ENCODE measurements at regions not wholly inside any gene's neighbourhood (a gene's known extent, or its start where the extent isn't known, plus 50 kb on each side); places are given as distances from the start of the nearest gene placed in this dataset.

- TF ChIP-seq CTCF (conservative IDR thresholded peaks at IDR 0.05): no peak
- peaks cover 5% of the 10 kb centered on the region for H3K9me3 Mint-ChIP-seq
- H3K27me3 Mint-ChIP-seq: peaks cover 38% of the 10 kb centered on the region
- no peaks in the 10 kb centered on the region for H3K36me3 Mint-ChIP-seq
- H3K4me3 Mint-ChIP-seq: no peak overlapping the region
- H3K27ac Mint-ChIP-seq: no peak overlapping the region
- peaks cover under 1% of the 10 kb centered on the region for H3K4me1 Mint-ChIP-seq (ENCODE audit: unreplicated experiment)
- DNase-seq (ENCODE audit: extremely low spot score, unreplicated experiment): no peak
Measured at GRCh38 chr5:77909237-77909636, 133.1 kb upstream of the TBCA start.

- peaks cover 4% of the 10 kb centered on the region for H3K4me1 Mint-ChIP-seq (ENCODE audit: unreplicated experiment)
- peaks cover 39% of the 10 kb centered on the region for H3K27me3 Mint-ChIP-seq
- H3K9me3 Mint-ChIP-seq: peaks cover under 1% of the 10 kb centered on the region
- no peak for DNase-seq (ENCODE audit: extremely low spot score, unreplicated experiment)
- TF ChIP-seq CTCF (conservative IDR thresholded peaks at IDR 0.05): no peak
- no peak overlapping the region for H3K27ac Mint-ChIP-seq
- no peak overlapping the region for H3K4me3 Mint-ChIP-seq
- no peaks in the 10 kb centered on the region for H3K36me3 Mint-ChIP-seq
Measured at GRCh38 chr5:77908787-77909186, 132.6 kb upstream of the TBCA start.

- Mint-ChIP-seq H3K9me3 (no peaks in the 10 kb centered on the region), H3K4me1 (ENCODE audit: unreplicated experiment) (peaks cover 4% of the 10 kb centered on the region), H3K36me3 (no peaks in the 10 kb centered on the region), H3K27me3 (peaks cover 33% of the 10 kb centered on the region), H3K27ac (no peak overlapping the region), H3K4me3 (no peak overlapping the region)
- TF ChIP-seq CTCF (conservative IDR thresholded peaks at IDR 0.05): no peak
- no peak for DNase-seq (ENCODE audit: extremely low spot score, unreplicated experiment)
Measured at GRCh38 chr5:77907786-77908185, 131.6 kb upstream of the TBCA start.

- DNase-seq (ENCODE audit: extremely low spot score, unreplicated experiment): no peak
- H3K9me3 Mint-ChIP-seq: no peaks in the 10 kb centered on the region
- TF ChIP-seq CTCF (conservative IDR thresholded peaks at IDR 0.05): no peak
- peaks cover 4% of the 10 kb centered on the region for H3K4me1 Mint-ChIP-seq (ENCODE audit: unreplicated experiment)
- H3K4me3 Mint-ChIP-seq: no peak overlapping the region
- no peaks in the 10 kb centered on the region for H3K36me3 Mint-ChIP-seq
- H3K27ac Mint-ChIP-seq: no peak overlapping the region
- H3K27me3 Mint-ChIP-seq: peaks cover 23% of the 10 kb centered on the region
Measured at GRCh38 chr5:77906806-77907205, 130.7 kb upstream of the TBCA start.

GRCh38 chr5:77904362-77904761 lies 128.2 kb upstream of the TBCA start:
- Mint-ChIP-seq H3K4me1 (ENCODE audit: unreplicated experiment) (peaks cover 4% of the 10 kb centered on the region), H3K9me3 (no peaks in the 10 kb centered on the region), H3K27me3 (peaks cover 14% of the 10 kb centered on the region), H3K4me3 (no peak overlapping the region), H3K27ac (no peak overlapping the region), H3K36me3 (no peaks in the 10 kb centered on the region)
- DNase-seq (ENCODE audit: extremely low spot score, unreplicated experiment): no peak
- TF ChIP-seq CTCF (conservative IDR thresholded peaks at IDR 0.05): no peak

- Mint-ChIP-seq H3K9me3 (no peaks in the 10 kb centered on the region), H3K4me1 (ENCODE audit: unreplicated experiment) (peaks cover 4% of the 10 kb centered on the region), H3K27me3 (peaks cover 7% of the 10 kb centered on the region), H3K36me3 (no peaks in the 10 kb centered on the region), H3K4me3 (no peak overlapping the region), H3K27ac (no peak overlapping the region)
- no peak for TF ChIP-seq CTCF (conservative IDR thresholded peaks at IDR 0.05)
- no peak for DNase-seq (ENCODE audit: extremely low spot score, unreplicated experiment)
Measured at GRCh38 chr5:77900691-77901090, 124.6 kb upstream of the TBCA start.
